BJ (cell line): ENCODE measurements at regions not wholly inside any gene's neighbourhood (a gene's known extent, or its start where the extent isn't known, plus 50 kb on each side); places are given as distances from the start of the nearest gene placed in this dataset.
A peak's percentile ranks its signal among the peaks of the same experiment; 100 is the strongest.

Experiments used
- CTCF ChIA-PET: fragments of 350-600 bp; formaldehyde crosslinking; extraction: SDS; loops from one replicate; lab custom pipeline; 2021; ENCODE audit warnings: antibody characterized with exemption, inconsistent platforms; lab: Yijun Ruan, JAX
- POLR2A ChIA-PET: fragments of 300-600 bp; sonication (Branson Sonifier 250); formaldehyde crosslinking; extraction: SDS; loops from one replicate; lab custom pipeline; 2021; ENCODE audit warnings: antibody characterized with exemption; lab: Charles Lee
- DNase-seq: peaks from one replicate; pipeline ENCODE4 v3.0.0-alpha.2; 2011; ENCODE audit warnings: low read depth
- H3K27me3 ChIP-seq: 2 replicates; pipeline ENCODE4 v1.6.0; 2011; ENCODE audit warnings: low read length; ENCODE audit not compliant: control insufficient read depth, insufficient read depth
- H3K36me3 ChIP-seq: 2 replicates; pipeline ENCODE4 v1.5.1; 2011; ENCODE audit warnings: low read length; ENCODE audit not compliant: control insufficient read depth, insufficient read depth
- H3K4me3 ChIP-seq: 2 replicates; pipeline ENCODE4 v1.5.1; 2011; ENCODE audit warnings: low read depth, mild to moderate bottlenecking, control low read depth, low read length
- CTCF ChIP-seq: IDR thresholded peaks from 2 replicates; pipeline ENCODE4 v1.5.1; 2011; ENCODE audit warnings: low read depth, mild to moderate bottlenecking, control low read depth, inconsistent platforms, low read length, moderate library complexity; ENCODE audit not compliant: insufficient read depth

- DNase-seq, result peak; percentile 54
- Histone ChIP-seq H3K36me3 (no peaks in the 10 kb centered on the region), H3K27me3 (no peaks in the 10 kb centered on the region), H3K4me3 (no peak overlapping the region)
- ChIA-PET POLR2A (interaction anchor here (0.6 kb wide), 1 partner anchor 180 kb away, joined by 3 read pairs; no protein-coding TSS in a partner anchor), CTCF (interaction anchor here (1.1 kb wide), 1 partner anchor 11 kb away, joined by 5 read pairs; no protein-coding TSS in a partner anchor)
- no peak for TF ChIP-seq CTCF
Measured at GRCh38 chr2:150282771-150283371, 204.6 kb downstream of the RND3 start.

- Histone ChIP-seq H3K36me3 (no peaks in the 10 kb centered on the region), H3K4me3 (no peak overlapping the region), H3K27me3 (no peaks in the 10 kb centered on the region)
- no peak for DNase-seq
- ChIA-PET CTCF (interaction anchor here (1.1 kb wide), 1 partner anchor 10 kb away, joined by 5 read pairs; no protein-coding TSS in a partner anchor), POLR2A (no interaction called here)
- no peak for TF ChIP-seq CTCF
Measured at GRCh38 chr2:150282357-150282756, 205.1 kb downstream of the RND3 start.

- Histone ChIP-seq H3K27me3 (no peaks in the 10 kb centered on the region), H3K36me3 (no peaks in the 10 kb centered on the region), H3K4me3 (no peak overlapping the region)
- TF ChIP-seq CTCF, result no peak
- peak; percentile 72 for DNase-seq
- CTCF ChIA-PET, result no interaction called here
- POLR2A ChIA-PET, result interaction anchor here (0.6 kb wide), 1 partner anchor 396 kb away, joined by 3 read pairs; no protein-coding TSS in a partner anchor
Measured at GRCh38 chr2:150280231-150280630, 207.2 kb downstream of the RND3 start.

- DNase-seq, result no peak
- no peak for TF ChIP-seq CTCF
- Histone ChIP-seq H3K27me3 (no peaks in the 10 kb centered on the region), H3K36me3 (no peaks in the 10 kb centered on the region), H3K4me3 (no peak overlapping the region)
- CTCF ChIA-PET, result no interaction called here
- POLR2A ChIA-PET, result no interaction called here
Measured at GRCh38 chr2:150279686-150280085, 207.8 kb downstream of the RND3 start.

GRCh38 chr2:150276737-150277136, 210.7 kb downstream of the RND3 start:
- H3K36me3 ChIP-seq, result no peaks in the 10 kb centered on the region
- CTCF ChIA-PET, result no interaction called here
- no peaks in the 10 kb centered on the region for H3K27me3 ChIP-seq
- no peak for TF ChIP-seq CTCF
- no peak for DNase-seq
- H3K4me3 ChIP-seq, result no peak overlapping the region
- POLR2A ChIA-PET, result no interaction called here
